Fibroblast of villous mesenchyme (primary cell): ENCODE measurements at regions not wholly inside any gene's neighbourhood (a gene's known extent, or its start where the extent isn't known, plus 50 kb on each side); places are given as distances from the start of the nearest gene placed in this dataset.
"Not testable (repeated sequence)": the region's sequence is repeated elsewhere in the genome, so short reads cannot be mapped to it uniquely, and the experiment has no call there.

Experiments
- DNase-seq: peaks from one replicate; pipeline ENCODE4 v3.0.0-alpha.2; 2010; ENCODE audit warnings: low read depth
- H3K4me3 ChIP-seq: 2 replicates; pipeline ENCODE4 v1.5.1; 2011; ENCODE audit warnings: low read depth, mild to moderate bottlenecking, low read length

- not testable (repeated sequence) for H3K4me3 ChIP-seq, DNase-seq
Observed at GRCh38 chr1:120288167-120288566, 111.8 kb upstream of the SEC22B start.

GRCh38 chr1:120282744-120283464 lies 106.6 kb upstream of the SEC22B start:
- not testable (repeated sequence) for H3K4me3 ChIP-seq, DNase-seq

GRCh38 chr1:120278259-120278610 lies 101.9 kb upstream of the SEC22B start:
- not testable (repeated sequence) for H3K4me3 ChIP-seq, DNase-seq

DNA sequence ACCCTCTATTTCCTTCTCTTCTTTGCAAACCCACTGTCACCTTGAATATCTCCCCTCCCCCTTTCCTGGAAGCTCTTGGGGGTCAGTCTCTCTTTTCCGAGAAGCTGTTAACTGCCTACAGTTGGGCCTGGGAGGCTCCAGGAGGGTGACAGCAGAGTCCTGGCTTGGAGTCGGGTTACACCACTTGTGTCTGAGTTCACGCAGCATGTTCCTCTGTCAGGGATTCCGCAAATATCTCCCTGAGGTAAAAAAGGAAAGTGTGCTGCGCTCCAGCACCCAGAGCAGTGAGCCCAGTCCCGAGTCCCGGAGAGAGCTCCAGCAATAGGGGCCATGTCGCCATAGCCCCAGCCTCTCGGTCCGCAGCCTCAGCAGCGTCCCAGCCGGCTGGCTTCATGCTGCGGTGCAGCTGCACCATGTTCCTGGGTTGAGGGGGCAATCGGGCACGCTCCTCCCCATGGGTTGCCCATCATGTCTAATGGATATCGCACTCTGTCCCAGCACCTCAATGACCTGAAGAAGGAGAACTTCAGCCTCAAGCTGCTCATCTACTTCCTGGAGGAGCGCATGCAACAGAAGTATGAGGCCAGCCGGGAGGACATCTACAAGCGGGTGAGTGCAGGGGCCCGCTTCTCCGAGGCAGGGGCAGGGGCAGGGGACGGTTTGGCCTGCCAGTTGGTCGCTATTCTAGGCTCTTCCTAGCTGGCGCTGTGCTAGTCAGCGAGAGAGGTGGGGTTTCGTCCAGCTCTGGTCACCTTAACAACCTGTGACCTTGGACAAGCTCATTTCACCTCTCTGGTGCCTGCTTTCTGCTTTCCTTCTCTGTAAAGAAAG lies 101.3 kb upstream of the SEC22B start:
- not testable (repeated sequence) for H3K4me3 ChIP-seq, DNase-seq

DNA sequence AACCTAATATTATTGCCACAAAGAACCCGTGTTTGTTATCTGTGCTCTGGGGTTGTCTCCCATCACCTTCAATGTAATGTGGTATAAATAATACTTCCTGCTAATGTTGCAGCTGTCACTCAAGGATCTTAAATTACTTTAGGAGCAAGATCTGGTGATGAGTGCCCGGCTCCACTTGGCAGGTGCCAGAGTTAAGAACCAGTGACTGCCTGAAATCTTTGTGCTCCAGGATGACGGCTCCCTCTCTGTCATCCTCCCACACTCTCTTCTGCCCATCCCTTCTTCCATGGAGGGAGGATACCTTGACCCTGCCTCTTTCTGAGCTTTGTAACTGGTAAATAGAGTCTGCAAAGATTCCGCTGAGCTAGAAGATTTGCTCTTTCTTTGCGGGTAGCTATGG lies 100.4 kb upstream of the SEC22B start:
- not testable (repeated sequence) for DNase-seq, H3K4me3 ChIP-seq

DNA sequence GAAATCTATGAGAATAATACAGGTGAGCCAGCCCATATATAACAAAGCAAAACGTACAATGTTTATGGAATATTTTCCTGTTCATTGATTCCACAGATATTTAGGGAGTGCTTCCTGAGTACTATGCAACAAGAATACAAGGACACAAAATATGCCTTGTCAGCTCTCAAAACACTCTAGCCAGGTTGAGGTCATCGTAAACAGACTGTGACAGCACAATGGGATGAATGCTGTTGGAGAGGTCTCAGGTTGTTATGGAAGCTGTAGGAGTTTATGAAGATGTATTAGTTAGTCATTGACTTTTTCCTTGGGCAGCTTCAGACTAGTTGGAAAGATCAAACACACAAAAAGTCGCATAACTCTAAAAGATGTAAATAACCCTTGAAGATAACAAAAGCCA lies 98.1 kb upstream of the SEC22B start:
- not testable (repeated sequence) for H3K4me3 ChIP-seq, DNase-seq

DNA sequence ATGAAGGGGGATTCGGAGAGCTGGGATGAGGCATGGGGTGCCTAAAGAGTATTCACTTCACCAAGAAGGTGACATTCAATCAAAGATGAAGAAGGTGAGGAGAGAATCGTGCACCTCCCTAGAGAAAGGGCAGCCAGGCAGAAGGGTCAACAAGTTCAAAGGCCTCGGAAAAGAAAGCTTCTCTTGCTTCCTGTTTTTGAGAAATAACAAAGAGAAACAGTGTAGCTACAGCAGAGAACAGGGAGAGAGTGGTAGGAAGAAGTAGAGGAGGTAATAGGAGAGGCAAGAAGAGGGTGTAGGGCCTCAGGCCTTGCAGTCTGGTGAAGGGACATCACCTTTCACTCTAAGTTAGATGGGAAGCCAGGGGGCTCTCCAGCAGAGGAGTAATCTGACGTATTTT lies 97.0 kb upstream of the SEC22B start:
- H3K4me3 ChIP-seq, DNase-seq: not testable (repeated sequence)

DNA sequence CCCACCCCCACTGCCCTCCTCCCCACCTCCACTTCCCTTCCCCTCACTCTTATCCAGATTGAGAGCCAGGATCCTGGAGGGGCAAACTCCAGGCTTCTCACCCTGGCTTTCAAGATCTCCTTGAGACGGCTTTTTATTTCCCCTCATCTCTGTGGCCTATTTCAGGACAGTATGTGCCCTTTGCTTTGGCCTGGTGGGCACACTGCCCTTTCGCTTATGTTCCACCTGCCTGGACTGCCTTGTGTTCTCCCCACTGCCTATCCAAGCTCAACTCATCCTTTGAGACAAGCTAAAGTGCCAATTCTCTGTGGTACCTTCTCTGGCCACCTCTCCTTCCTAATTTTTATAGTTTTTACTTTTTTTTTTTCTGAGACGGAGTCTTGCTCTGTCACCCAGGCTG lies 95.9 kb upstream of the SEC22B start:
- not testable (repeated sequence) for H3K4me3 ChIP-seq, DNase-seq

- not testable (repeated sequence) for H3K4me3 ChIP-seq, DNase-seq
Observed at GRCh38 chr1:120271561-120272221, 95.4 kb upstream of the SEC22B start.

DNA sequence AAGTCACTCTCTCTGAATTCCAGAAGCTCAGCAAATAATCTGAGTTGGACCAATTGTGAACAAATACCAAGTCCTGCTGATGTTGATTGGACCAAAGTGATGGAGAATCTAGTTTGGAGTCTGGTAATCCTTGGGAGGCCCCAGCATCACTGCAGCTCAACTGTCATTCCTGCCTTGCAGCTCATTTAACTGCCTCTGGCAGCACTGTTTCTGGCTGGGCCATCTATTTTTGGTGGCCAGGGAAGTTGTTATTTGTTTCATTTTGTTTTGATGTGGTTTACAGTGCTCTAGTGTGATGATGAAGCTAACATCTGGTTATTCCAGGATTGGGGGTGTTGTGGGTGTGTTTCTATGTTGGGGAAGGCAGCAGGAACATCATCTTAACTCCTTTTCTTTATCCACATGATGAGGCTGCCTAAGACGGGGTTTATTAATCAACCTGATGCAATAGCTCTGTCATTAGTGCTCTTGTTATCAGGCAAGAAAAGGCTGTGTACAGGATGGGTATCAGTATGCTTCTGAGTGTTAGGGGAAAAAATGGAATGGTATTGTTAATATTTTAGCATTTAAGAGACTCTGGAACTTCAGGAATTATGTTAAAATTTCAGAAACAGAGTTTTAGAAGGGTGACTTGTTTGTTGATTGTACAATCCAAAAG lies 91.7 kb upstream of the SEC22B start:
- not testable (repeated sequence) for DNase-seq, H3K4me3 ChIP-seq

DNA sequence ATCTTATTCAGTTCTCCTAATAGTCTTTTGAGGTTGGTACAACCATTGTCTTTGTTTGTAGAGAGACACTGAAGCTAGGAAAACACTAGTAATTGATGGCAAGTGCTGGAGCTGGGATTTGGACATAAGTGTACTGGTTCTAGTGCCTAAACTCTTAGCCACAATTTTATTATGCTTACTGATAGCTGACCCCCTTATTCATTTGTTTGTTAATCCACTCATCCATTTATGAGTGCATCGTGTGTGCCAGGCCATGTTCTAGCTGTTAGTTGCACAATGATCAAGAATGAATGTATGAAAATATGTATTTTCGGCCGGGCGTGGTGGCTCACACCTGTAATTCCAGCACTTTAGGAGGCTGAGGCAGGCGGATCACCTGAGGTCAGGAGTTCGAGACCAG lies 88.2 kb upstream of the SEC22B start:
- not testable (repeated sequence) for DNase-seq

DNA sequence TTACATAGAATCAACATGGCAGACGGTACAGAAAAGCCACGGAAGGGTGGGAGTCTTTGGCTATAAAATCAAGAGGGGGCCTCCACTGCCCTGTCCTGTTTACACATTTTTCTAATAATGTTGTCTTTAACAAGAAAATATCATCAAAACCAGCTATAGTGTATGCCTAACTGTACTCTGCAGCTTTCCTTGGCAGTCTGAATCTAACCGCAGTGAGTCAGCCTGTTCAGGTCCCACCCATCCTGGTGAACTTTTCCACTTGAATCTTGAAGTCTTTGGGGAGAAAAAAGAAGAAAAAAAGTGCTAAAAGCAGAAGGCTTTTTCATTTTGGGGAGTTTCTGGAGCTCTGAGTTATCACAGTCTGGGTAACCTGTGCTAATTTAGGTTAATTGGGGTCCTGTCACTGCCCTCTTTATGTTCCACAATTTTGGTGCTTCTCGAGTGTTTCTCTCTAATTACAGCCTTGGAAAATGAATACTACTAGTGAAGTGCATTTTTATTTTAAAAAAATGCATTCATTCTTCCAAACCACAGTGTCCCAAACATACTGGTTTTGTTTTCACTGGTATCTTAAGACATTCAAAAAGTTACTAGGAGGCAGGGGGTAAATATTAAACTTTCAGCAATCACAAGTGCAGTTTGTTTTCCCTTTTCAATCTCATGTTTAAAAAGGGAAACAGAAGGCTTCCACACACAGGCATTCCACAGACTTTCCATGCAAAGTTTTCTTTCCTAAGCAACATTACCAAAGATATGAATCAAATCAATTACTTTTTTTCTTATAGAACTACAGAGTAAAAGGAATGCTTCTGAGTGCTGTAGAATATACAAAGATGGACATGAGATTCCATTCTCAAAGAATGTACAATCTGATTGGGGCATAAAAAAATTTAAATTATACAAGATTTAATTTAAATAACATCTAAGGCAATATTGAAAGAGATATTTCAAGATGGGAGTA lies 86.8 kb upstream of the SEC22B start:
- not testable (repeated sequence) for DNase-seq, H3K4me3 ChIP-seq

More for the DNA sequence above, 88.2 kb upstream of the SEC22B start:
- not testable (repeated sequence) for H3K4me3 ChIP-seq

GRCh38 chr1:120257778-120258105 lies 81.4 kb upstream of the SEC22B start:
- H3K4me3 ChIP-seq, DNase-seq: not testable (repeated sequence)

- DNase-seq, H3K4me3 ChIP-seq: not testable (repeated sequence)
Observed at GRCh38 chr1:120257064-120257777, 80.9 kb upstream of the SEC22B start.

GRCh38 chr1:120250756-120251155 lies 74.4 kb upstream of the SEC22B start:
- not testable (repeated sequence) for DNase-seq, H3K4me3 ChIP-seq

DNA sequence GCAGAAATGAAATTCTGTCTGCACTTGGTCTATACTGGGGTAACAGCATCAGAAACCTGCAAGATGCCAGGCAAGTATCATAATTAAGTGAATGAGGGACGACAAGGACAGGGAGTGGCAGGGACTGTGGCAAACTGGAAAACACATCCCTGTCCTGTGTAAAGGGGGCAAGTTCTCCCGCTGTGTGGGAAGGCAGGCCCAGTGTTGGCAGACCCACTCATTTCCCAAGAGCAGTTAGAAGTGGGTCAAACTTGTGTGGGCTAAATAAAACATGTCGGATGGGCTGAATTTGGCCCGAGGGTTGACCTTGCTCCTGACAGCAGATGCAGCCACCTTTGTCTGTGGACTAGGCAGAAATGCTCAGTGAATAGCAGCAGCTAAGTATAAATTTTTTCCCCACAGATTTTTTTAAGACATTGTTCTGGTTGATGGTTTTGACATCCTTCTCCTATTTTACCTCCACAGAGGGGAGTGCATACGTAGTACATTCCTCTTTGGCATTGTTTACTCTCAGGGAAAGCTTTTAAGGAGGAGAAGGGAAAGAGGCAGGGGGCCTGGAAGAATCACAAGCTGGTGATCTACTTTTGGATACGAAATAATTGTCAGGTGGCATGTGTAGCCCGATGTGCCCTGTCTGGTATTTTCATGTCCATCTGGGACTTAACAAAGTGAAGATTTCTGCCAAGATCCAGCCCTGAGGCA lies 72.6 kb upstream of the SEC22B start:
- H3K4me3 ChIP-seq, DNase-seq: not testable (repeated sequence)

DNA sequence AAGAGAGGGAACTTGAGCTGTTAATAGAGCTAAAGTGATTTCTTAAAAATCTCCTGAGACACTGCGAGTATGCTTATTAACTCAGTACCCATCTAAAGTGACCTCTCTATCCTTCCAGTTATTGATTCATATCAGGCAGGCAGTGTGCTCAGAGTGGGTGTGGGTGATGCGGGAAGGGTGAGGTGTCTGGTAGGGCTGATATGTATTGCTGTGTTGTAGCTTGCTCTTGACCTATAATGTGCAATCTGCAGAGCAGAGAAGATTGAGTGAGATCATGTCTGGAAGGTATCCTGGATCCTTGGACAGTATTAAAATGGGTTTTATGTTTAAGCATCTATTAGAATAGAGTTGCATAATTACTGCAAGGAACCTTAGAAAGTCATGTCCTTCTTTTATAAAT lies 71.9 kb upstream of the SEC22B start:
- H3K4me3 ChIP-seq, DNase-seq: not testable (repeated sequence)
